ENCODE measurements at regions not wholly inside any gene's neighbourhood (a gene's known extent, or its start where the extent isn't known, plus 50 kb on each side); places are given as distances from the start of the nearest gene placed in this dataset.

DNA sequence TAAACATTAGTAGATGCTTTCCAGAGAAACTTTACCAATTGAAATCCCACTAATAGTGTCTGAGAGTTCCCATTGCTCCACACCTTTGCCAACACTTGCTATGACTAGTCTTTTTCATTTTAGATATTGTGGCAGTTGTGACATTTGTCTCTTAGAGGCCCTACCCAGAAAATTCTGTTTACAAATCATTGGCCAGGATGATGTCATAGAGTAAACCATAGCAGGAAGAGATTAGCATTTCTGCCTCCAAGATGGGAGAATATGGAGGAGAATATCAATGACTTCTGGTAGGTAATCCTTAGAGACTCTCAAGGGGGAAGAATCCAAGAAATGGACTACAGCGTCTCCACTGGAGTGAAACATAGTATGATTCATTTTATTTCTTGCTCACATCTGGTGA is 291.0 kb upstream of the CNTN3 start:
- Histone ChIP-seq H4K20me1 (replicated peaks in 1 of 2; ENCODE audit: control insufficient read depth in 1 of 2, insufficient read depth in 2 of 2, low read length in 2 of 2) (no peaks in the 10 kb centered on the region), H2BK20ac (ENCODE audit: low read length) (no peak overlapping the region), H3K56ac (replicated peaks; ENCODE audit: insufficient read length, low read depth, low read length) (no peak overlapping the region), H3K9me3 (ENCODE audit: insufficient read depth in 2 of 2, low read depth in 1 of 2, low read length in 1 of 2) (no peaks in the 10 kb centered on the region), H3K27me3 (replicated peaks in 1 of 4; ENCODE audit: control insufficient read depth in 3 of 4, extremely low read depth in 1 of 4, insufficient read depth in 3 of 4, low read length in 3 of 4) (no peaks in the 10 kb centered on the region), H3K23ac (ENCODE audit: insufficient read length) (no peak overlapping the region), H3K4me1 (replicated peaks in 1 of 4; ENCODE audit: control insufficient read depth in 3 of 4, insufficient read depth in 4 of 4, low read length in 3 of 4) (no peaks in the 10 kb centered on the region), H3K36me3 (ENCODE audit: control insufficient read depth in 2 of 4, insufficient read depth in 4 of 4, low read length in 3 of 4) (no peaks in the 10 kb centered on the region), H4K91ac (replicated peaks; ENCODE audit: insufficient read length, low read length) (no peak overlapping the region), H3K79me1 (ENCODE audit: low read depth, low read length) (no peaks in the 10 kb centered on the region), H2BK120ac (replicated peaks; ENCODE audit: low read depth, low read length) (no peak overlapping the region), H2BK12ac (ENCODE audit: low read depth, low read length) (no peak overlapping the region), H3K14ac (ENCODE audit: insufficient read length) (no peak overlapping the region), H3K4me2 (ENCODE audit: insufficient read depth in 1 of 2, low read depth in 2 of 2, low read length in 2 of 2) (no peak overlapping the region), H3K27ac (ENCODE audit: low read depth, low read length) (no peak overlapping the region), H4K5ac (ENCODE audit: insufficient read length, low read depth, low read length) (no peak overlapping the region), H4K8ac (ENCODE audit: extremely low read depth, insufficient read depth, low read length) (no peak overlapping the region), H2AK5ac (ENCODE audit: low read depth, low read length) (no peak overlapping the region), H3K23me2 (ENCODE audit: low read depth, low read length) (no peaks in the 10 kb centered on the region), H2AFZ (ENCODE audit: low read length) (no peak overlapping the region), H3K18ac (ENCODE audit: extremely low read depth, low read length) (no peak overlapping the region), H3K9ac (replicated peaks in 1 of 4; ENCODE audit: extremely low read depth in 1 of 4, low read depth in 3 of 4, low read length in 3 of 4) (no peak overlapping the region), H2BK5ac (ENCODE audit: low read depth, low read length) (no peak overlapping the region), H3K4me3 (ENCODE audit: extremely low read depth in 1 of 4, insufficient read depth in 2 of 4, low read depth in 3 of 4, low read length in 4 of 4) (no peak overlapping the region), H3K4ac (replicated peaks; ENCODE audit: insufficient read length, low read depth, low read length) (no peak overlapping the region), H3K79me2 (ENCODE audit: control insufficient read depth in 1 of 2, insufficient read depth in 2 of 2, low read length in 2 of 2) (no peaks in the 10 kb centered on the region), H2BK15ac (ENCODE audit: low read length) (no peak overlapping the region)
- POLR2A ChIA-PET (ENCODE audit: partially characterized antibody): no interaction called here
- whole genome bisulfite sequencing, 2 experiments (ENCODE audit: extremely low coverage in 1 of 2, insufficient coverage in 1 of 2, insufficient read length in 1 of 2, insufficient replicate concordance in 2 of 2, low coverage in 1 of 2, low lambda C conversion rate in 2 of 2, missing lambda C conversion rate in 1 of 2): 88% methylated on average over 1 of the region's 1 CpG; no CpG with 5 or more reads in 1 of the 2 experiments
- CTCF ChIA-PET (ENCODE audit: partially characterized antibody): interaction anchor here (1.3 kb wide), 1 partner anchor 14 kb away, joined by 4 read pairs; no protein-coding TSS in a partner anchor
- no peak for DNase-seq (ENCODE audit: low read depth in 1 of 2, low spot score in 2 of 2)
- no peak for FAIRE-seq
- TF ChIP-seq TEAD4 (IDR thresholded peaks at IDR 0.05; ENCODE audit: low read depth, low read length) (no peak), CHD2 (IDR thresholded peaks at IDR 0.05; ENCODE audit: low read length) (no peak), FOSL1 (IDR thresholded peaks at IDR 0.05; ENCODE audit: insufficient read depth, low read depth, low read length) (no peak), SAP30 (IDR thresholded peaks at IDR 0.05; ENCODE audit: insufficient read depth, insufficient replicate concordance, low read length) (no peak), SP1 (IDR thresholded peaks at IDR 0.05; ENCODE audit: low read depth, low read length) (no peak), ZNF274 (IDR thresholded peaks at IDR 0.05; ENCODE audit: borderline replicate concordance, extremely low read depth, low read length) (no peak), SIX5 (IDR thresholded peaks at IDR 0.05; ENCODE audit: low read depth, low read length) (no peak), CBX5 (IDR thresholded peaks at IDR 0.05; ENCODE audit: low read depth, low read length) (no peak), HDAC6 (IDR thresholded peaks at IDR 0.05; ENCODE audit: low read depth, low read length) (no peak)
- TF ChIP-seq, protein P1, sequence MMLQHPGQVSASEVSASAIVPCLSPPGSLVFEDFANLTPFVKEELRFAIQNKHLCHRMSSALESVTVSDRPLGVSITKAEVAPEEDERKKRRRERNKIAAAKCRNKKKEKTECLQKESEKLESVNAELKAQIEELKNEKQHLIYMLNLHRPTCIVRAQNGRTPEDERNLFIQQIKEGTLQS (IDR thresholded peaks at IDR 0.05; ENCODE audit: insufficient read depth, low read depth, low read length): no peak
- TF ChIP-seq, protein P2, sequence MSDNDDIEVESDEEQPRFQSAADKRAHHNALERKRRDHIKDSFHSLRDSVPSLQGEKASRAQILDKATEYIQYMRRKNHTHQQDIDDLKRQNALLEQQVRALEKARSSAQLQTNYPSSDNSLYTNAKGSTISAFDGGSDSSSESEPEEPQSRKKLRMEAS (IDR thresholded peaks at IDR 0.05): no peak
- TF ChIP-seq, protein P3, sequence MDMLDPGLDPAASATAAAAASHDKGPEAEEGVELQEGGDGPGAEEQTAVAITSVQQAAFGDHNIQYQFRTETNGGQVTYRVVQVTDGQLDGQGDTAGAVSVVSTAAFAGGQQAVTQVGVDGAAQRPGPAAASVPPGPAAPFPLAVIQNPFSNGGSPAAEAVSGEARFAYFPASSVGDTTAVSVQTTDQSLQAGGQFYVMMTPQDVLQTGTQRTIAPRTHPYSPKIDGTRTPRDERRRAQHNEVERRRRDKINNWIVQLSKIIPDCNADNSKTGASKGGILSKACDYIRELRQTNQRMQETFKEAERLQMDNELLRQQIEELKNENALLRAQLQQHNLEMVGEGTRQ (IDR thresholded peaks at IDR 0.05; ENCODE audit: low read length): no peak
- TF ChIP-seq, protein P4, sequence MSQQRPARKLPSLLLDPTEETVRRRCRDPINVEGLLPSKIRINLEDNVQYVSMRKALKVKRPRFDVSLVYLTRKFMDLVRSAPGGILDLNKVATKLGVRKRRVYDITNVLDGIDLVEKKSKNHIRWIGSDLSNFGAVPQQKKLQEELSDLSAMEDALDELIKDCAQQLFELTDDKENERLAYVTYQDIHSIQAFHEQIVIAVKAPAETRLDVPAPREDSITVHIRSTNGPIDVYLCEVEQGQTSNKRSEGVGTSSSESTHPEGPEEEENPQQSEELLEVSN (IDR thresholded peaks at IDR 0.05): no peak
